Neuron (in vitro differentiated cells): ENCODE measurements at regions not wholly inside any gene's neighbourhood (a gene's known extent, or its start where the extent isn't known, plus 50 kb on each side); places are given as distances from the start of the nearest gene placed in this dataset.

Experiments used
- H2AFZ ChIP-seq: one replicate; pipeline ENCODE4 v1.6.1; 2013; ENCODE audit warnings: low read depth, mild to moderate bottlenecking, inconsistent platforms, low read length, moderate library complexity
- H3K27me3 ChIP-seq: one replicate; pipeline ENCODE4 v1.6.1; 2013; ENCODE audit warnings: low read length; ENCODE audit not compliant: insufficient read depth
- H3K36me3 ChIP-seq: one replicate; pipeline ENCODE4 v1.6.1; 2013; ENCODE audit warnings: low read length; ENCODE audit not compliant: insufficient read depth
- H3K4me1 ChIP-seq: one replicate; pipeline ENCODE4 v1.6.1; 2013; ENCODE audit warnings: low read length; ENCODE audit not compliant: insufficient read depth
- H3K4me3 ChIP-seq: 2 replicates; pipeline ENCODE4 v1.5.1; 2013; ENCODE audit warnings: mild to moderate bottlenecking, low read length, moderate library complexity
- H3K9me3 ChIP-seq: one replicate; pipeline ENCODE4 v1.6.1; 2013; ENCODE audit warnings: low read length

DNA sequence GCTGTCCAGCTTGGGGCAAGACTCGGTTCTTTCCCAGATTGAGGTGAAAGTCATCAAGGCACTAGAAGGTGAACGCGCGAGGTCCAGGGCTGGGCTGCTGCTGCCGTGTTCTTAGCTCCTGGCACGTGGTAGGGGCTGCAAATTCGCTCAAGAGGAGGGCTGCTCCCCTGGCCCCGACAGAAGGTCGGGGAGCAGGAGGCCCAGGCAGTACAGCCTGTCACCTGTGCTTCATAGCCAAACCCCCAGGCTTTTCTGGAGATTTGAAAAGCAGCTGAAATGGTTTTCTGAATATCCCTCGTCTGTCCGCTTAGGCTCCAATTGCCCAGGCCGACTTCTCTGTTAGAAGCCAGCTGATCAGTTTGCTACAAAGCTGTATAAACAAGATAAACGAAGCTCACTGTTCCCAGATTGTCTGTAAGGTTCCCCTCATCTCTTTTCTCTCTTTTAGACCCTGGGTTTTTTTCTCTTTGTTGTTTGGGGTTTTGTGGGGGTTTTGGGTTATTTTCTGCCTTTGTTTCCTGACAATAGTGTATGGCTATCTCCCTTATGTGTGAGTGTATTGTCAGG is 60.0 kb upstream of the STX18 start:
- Histone ChIP-seq H3K4me1 (no peaks in the 10 kb centered on the region), H2AFZ (no peak overlapping the region), H3K9me3 (no peaks in the 10 kb centered on the region), H3K4me3 (no peak overlapping the region), H3K27me3 (no peaks in the 10 kb centered on the region), H3K36me3 (no peaks in the 10 kb centered on the region)

DNA sequence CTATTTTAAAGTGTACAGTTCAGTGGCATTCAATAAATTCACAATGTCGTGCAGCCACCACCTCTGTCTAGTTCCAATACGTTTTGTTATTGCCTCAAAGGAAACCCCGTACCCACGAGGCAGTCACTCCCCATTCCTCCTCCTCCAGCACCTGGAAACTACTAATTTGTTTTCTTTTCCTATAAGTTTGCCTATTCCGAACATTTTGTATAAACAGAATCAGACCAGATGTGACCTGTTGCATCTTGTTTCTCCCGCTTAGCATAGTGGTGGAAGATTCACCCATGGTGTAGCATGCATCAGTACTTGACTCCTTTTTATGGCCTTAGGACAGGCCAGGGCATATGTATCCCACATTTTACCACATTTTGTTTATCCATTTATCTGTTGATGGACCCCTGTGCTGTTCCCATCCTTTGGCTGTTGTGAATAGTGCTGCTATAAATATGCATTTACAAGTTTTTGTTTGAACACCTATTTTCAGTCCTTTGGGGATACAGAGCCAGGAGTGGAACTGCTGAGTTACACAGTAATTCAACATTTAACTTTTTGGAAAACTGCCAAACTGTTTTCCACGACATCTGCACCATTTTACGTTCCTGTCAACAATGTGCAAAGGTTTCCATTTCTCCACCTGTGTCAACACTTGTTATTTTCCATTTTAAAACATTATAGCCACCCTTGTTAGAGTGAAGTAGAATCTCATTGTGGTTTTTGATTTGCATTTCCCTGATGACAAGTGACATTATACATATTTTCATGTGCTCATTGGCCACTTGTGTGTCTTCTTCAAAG is 57.8 kb upstream of the STX18 start:
- no peaks in the 10 kb centered on the region for H3K36me3 ChIP-seq
- H3K9me3 ChIP-seq = peaks cover 8% of the 10 kb centered on the region
- H3K4me3 ChIP-seq = no peak overlapping the region
- H3K4me1 ChIP-seq = no peaks in the 10 kb centered on the region
- H3K27me3 ChIP-seq = no peaks in the 10 kb centered on the region
- no peak overlapping the region for H2AFZ ChIP-seq

DNA sequence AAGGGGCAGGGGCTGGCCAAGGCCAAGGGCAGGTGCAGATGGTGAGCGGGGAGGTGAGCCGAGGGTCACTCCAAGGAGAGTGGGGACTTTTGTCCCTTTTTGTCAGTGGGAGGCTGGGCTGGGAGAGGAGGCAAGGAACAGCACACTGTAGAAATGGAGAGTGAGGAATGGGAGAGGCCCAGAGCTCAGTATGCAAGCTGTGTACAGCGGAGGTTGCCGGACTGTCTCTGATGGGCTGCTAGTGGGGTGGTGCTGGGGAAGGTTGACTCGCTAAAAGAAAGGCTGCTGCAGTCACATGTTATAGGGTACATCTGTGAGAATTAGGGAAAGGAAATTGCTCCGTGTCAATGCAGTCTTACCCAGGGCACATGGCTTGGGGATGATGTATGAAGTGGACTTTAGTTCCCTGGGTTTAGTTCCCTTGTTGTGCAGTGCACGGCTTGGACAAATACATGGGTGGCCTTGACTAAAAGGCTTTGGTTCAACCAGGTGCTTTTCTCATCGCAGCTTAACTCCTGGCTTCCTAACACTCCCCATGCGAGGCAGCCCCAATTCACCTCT is 57.1 kb upstream of the STX18 start:
- H3K36me3 ChIP-seq = no peaks in the 10 kb centered on the region
- H3K9me3 ChIP-seq = peaks cover 8% of the 10 kb centered on the region
- no peak overlapping the region for H3K4me3 ChIP-seq
- H2AFZ ChIP-seq = no peak overlapping the region
- no peaks in the 10 kb centered on the region for H3K27me3 ChIP-seq
- no peaks in the 10 kb centered on the region for H3K4me1 ChIP-seq

DNA sequence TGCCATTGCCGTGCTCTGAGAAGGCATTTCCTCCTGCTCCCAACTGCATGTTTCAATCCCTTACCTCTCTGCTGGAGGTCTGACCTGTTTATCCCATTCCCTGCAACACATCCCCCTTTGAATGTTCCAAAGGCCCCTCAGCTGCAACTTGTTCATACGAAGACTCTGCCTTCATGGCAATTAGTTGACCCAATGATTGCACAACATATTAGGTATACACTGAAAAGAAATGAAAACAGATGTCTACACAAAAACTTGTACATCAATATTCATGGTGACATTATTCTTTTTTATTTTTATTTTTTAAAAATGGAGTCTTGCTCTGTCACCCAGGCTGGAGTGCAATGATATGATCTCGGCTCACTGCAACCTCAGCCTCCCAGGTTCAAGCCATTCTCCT is 54.9 kb upstream of the STX18 start:
- Histone ChIP-seq H2AFZ (no peak overlapping the region), H3K27me3 (no peaks in the 10 kb centered on the region), H3K36me3 (no peaks in the 10 kb centered on the region), H3K4me1 (no peaks in the 10 kb centered on the region), H3K9me3 (peaks cover 8% of the 10 kb centered on the region), H3K4me3 (no peak overlapping the region)

DNA sequence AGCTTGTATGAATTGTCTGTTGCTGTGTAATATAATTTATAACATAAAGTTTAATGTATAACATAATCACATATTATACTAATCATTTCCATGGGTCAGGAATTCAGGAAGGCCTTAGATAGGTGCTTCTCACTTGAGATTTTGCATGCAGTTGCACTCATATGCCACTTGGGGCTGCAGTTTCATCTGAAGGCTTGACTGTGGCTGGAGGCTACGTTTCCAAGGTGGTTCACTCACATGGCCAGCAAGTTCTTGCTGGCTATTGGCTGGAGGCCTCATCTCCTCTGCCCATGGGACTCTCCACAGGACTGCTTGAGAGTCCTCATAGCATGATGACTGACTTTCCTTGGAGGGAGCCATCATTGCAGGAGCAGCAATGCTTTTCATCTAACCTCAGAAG is 53.4 kb upstream of the STX18 start:
- no peak overlapping the region for H2AFZ ChIP-seq
- H3K36me3 ChIP-seq = no peaks in the 10 kb centered on the region
- H3K4me3 ChIP-seq = no peak overlapping the region
- H3K9me3 ChIP-seq = peaks cover 8% of the 10 kb centered on the region
- H3K4me1 ChIP-seq = no peaks in the 10 kb centered on the region
- no peaks in the 10 kb centered on the region for H3K27me3 ChIP-seq

- Histone ChIP-seq H3K9me3 (peaks cover 8% of the 10 kb centered on the region), H3K27me3 (no peaks in the 10 kb centered on the region), H2AFZ (no peak overlapping the region), H3K4me1 (no peaks in the 10 kb centered on the region), H3K36me3 (no peaks in the 10 kb centered on the region), H3K4me3 (no peak overlapping the region)
Measured at GRCh38 chr4:4594285-4594920, 52.6 kb upstream of the STX18 start.

- Histone ChIP-seq H3K4me3 (no peak overlapping the region), H3K4me1 (no peaks in the 10 kb centered on the region), H2AFZ (no peak overlapping the region), H3K9me3 (peaks cover 8% of the 10 kb centered on the region), H3K36me3 (no peaks in the 10 kb centered on the region), H3K27me3 (no peaks in the 10 kb centered on the region)
Measured at GRCh38 chr4:4593596-4594284, 51.9 kb upstream of the STX18 start.

DNA sequence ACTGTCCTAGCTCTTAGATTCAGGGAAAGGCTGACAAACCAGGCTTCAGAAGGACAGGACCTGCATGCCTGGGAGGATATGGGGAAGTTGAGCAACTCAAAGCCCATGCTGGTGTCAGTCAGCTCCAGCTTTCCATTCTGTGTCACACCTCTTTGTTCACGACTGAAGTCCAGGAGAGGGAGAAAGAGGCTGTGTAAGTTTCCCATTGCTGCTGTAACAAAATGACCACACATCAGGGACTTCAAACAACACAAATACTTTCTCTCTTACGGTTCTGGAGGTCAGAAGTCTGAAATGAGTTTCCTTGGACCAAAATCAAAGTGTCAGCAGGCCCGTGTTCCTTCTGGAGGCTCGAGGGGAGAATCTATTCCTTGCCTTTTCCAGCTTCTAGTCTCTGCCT is 50.6 kb upstream of the STX18 start:
- Histone ChIP-seq H3K27me3 (no peaks in the 10 kb centered on the region), H3K4me3 (no peak overlapping the region), H2AFZ (no peak overlapping the region), H3K36me3 (no peaks in the 10 kb centered on the region), H3K9me3 (peaks cover 8% of the 10 kb centered on the region), H3K4me1 (no peaks in the 10 kb centered on the region)
